ENCODE measurements at regions not wholly inside any gene's neighbourhood (a gene's known extent, or its start where the extent isn't known, plus 50 kb on each side); places are given as distances from the start of the nearest gene placed in this dataset.

DNA sequence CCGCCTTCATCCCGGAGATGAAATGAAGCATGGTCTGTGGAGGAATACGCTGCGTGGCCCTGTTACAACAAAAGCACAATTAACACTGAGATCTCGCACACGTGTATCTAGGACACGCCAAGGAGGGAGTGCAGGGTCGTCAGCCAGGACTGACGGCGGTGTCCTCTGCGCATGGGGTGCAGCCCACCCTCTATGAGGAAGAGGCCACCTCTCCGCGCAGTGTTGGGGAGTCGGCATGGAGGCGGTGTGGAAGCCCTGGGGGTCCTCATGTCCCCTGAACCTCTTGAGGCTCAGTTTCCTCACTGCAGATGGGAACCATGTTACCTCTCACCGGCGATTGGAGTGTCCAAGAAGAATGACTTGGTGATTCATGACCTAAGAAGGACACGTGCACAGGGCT lies 86.0 kb upstream of the ZNF236 start (continued):
- TF ChIP-seq CHD7 (IDR thresholded peaks at IDR 0.05; ENCODE audit: insufficient replicate concordance, low read length) (no peak), SUZ12 (IDR thresholded peaks at IDR 0.05; ENCODE audit: low read length) (no peak)

Data from H1 (cell line).